H1 (cell line): ENCODE measurements at regions not wholly inside any gene's neighbourhood (a gene's known extent, or its start where the extent isn't known, plus 50 kb on each side); places are given as distances from the start of the nearest gene placed in this dataset.

ENCODE experiments used
- CTCF ChIA-PET: fragments of 300-600 bp; sonication (Branson Sonifier 250); formaldehyde crosslinking; loops from one replicate; lab custom pipeline; 2021; ENCODE audit not compliant: partially characterized antibody; lab: Charles Lee
- POLR2A ChIA-PET: fragments of 300-600 bp; sonication (Branson Sonifier 250); formaldehyde crosslinking; loops from one replicate; lab custom pipeline; 2021; ENCODE audit warnings: inconsistent platforms; ENCODE audit not compliant: partially characterized antibody; lab: Charles Lee
- DNase-seq, 2 experiments: peaks; one replicate each; pipeline versions ENCODE4 v3.0.0 to v3.0.0-alpha.2; 2010 to 2022; ENCODE audit warnings: low spot score in 2 of 2, low read depth in 1 of 2, mixed read lengths in 1 of 2
- FAIRE-seq: peaks from 2 replicates; lab custom pipeline; 2011; peaks lifted over from hg19 to GRCh38; lab: Jason Lieb, UNC
- H2AFZ ChIP-seq: 2 replicates; pipeline ENCODE4 v1.8.1; 2012; ENCODE audit warnings: low read length, inconsistent platforms
- H2AK5ac ChIP-seq: 2 replicates; pipeline ENCODE4 v1.6.1; 2013; ENCODE audit warnings: low read depth, low read length
- H2BK120ac ChIP-seq: replicated peaks from 2 replicates; pipeline ENCODE3; 2013; ENCODE audit warnings: low read depth, low read length, inconsistent platforms
- H2BK12ac ChIP-seq: 2 replicates; pipeline ENCODE4 v1.6.1; 2013; ENCODE audit warnings: low read depth, low read length
- H2BK15ac ChIP-seq: 2 replicates; pipeline ENCODE4 v1.6.1; 2013; ENCODE audit warnings: low read length
- H2BK20ac ChIP-seq: 2 replicates; pipeline ENCODE4 v1.6.1; 2013; ENCODE audit warnings: low read length
- H2BK5ac ChIP-seq: 2 replicates; pipeline ENCODE4 v1.6.1; 2013; ENCODE audit warnings: low read depth, low read length
- H3K14ac ChIP-seq: 2 replicates; pipeline ENCODE4 v1.6.1; 2013; ENCODE audit warnings: inconsistent platforms; ENCODE audit not compliant: insufficient read length
- H3K18ac ChIP-seq: 2 replicates; pipeline ENCODE4 v1.6.1; 2013; ENCODE audit warnings: low read length; ENCODE audit errors: extremely low read depth
- H3K23ac ChIP-seq: 2 replicates; pipeline ENCODE4 v1.6.1; 2013; ENCODE audit warnings: inconsistent platforms; ENCODE audit not compliant: insufficient read length
- H3K23me2 ChIP-seq: 2 replicates; pipeline ENCODE4 v1.6.1; 2013; ENCODE audit warnings: low read depth, low read length
- H3K27ac ChIP-seq: 2 replicates; pipeline ENCODE4 v1.6.1; 2011; ENCODE audit warnings: low read depth, low read length, inconsistent platforms
- H3K27me3 ChIP-seq, 4 experiments: replicated peaks in 1 of 4; 1 replicate in 1 of 4; 2 replicates in 3 of 4; pipeline versions ENCODE4 v1.6.1 to v1.8.1; 2011 to 2013; ENCODE audit warnings: low read length in 3 of 4, mild to moderate bottlenecking in 3 of 4, inconsistent platforms in 2 of 4, mixed read lengths in 2 of 4, moderate library complexity in 1 of 4; ENCODE audit not compliant: control insufficient read depth in 3 of 4, insufficient read depth in 3 of 4; ENCODE audit errors: extremely low read depth in 1 of 4
- H3K36me3 ChIP-seq, 4 experiments: 2 replicates each; pipeline versions ENCODE4 v1.6.1 to v1.8.1; 2011 to 2013; ENCODE audit warnings: mild to moderate bottlenecking in 4 of 4, low read length in 3 of 4, moderate library complexity in 2 of 4, control low read depth in 1 of 4, inconsistent platforms in 1 of 4; ENCODE audit not compliant: insufficient read depth in 4 of 4, control insufficient read depth in 2 of 4
- H3K4ac ChIP-seq: replicated peaks from 2 replicates; pipeline ENCODE3; 2013; ENCODE audit warnings: low read length, low read depth, mixed read lengths, inconsistent platforms; ENCODE audit not compliant: insufficient read length
- H3K4me1 ChIP-seq, 4 experiments: replicated peaks in 1 of 4; 1 replicate in 1 of 4; 2 replicates in 3 of 4; pipeline versions ENCODE4 v1.6.1 to v1.8.1; 2011 to 2013; ENCODE audit warnings: low read length in 3 of 4, inconsistent platforms in 2 of 4, mixed read lengths in 1 of 4; ENCODE audit not compliant: insufficient read depth in 4 of 4, control insufficient read depth in 3 of 4
- H3K4me2 ChIP-seq, 2 experiments: 2 replicates each; pipeline versions ENCODE4 v1.6.1 to v1.8.1; 2011 to 2013; ENCODE audit warnings: low read depth in 2 of 2, low read length in 2 of 2, control low read depth in 1 of 2, inconsistent platforms in 1 of 2, mild to moderate bottlenecking in 1 of 2; ENCODE audit not compliant: insufficient read depth in 1 of 2
- H3K4me3 ChIP-seq, 4 experiments: fragments of 200-600, 300-600 bp in 1 of 4; sonication (generic), shearing (Covaris generic), sonication (Bioruptor Twin) in 1 of 4; 2 replicates each; pipeline versions ENCODE4 v1.5.1 to v1.8.1; 2011 to 2016; ENCODE audit warnings: low read length in 4 of 4, low read depth in 3 of 4, control low read depth in 2 of 4, inconsistent platforms in 2 of 4, mild to moderate bottlenecking in 2 of 4, mixed read lengths in 1 of 4, moderate library complexity in 1 of 4; ENCODE audit not compliant: insufficient read depth in 2 of 4; ENCODE audit errors: extremely low read depth in 1 of 4
- H3K56ac ChIP-seq: replicated peaks from 2 replicates; pipeline ENCODE3; 2013; ENCODE audit warnings: low read depth, mild to moderate bottlenecking, mixed read lengths, low read length, inconsistent platforms; ENCODE audit not compliant: insufficient read length
- H3K79me1 ChIP-seq: 2 replicates; pipeline ENCODE4 v1.6.1; 2013; ENCODE audit warnings: low read depth, low read length, control low read depth
- H3K79me2 ChIP-seq, 2 experiments: 2 replicates each; pipeline versions ENCODE4 v1.6.1 to v1.8.1; 2012 to 2013; ENCODE audit warnings: low read length in 2 of 2, mild to moderate bottlenecking in 2 of 2, inconsistent platforms in 1 of 2; ENCODE audit not compliant: insufficient read depth in 2 of 2, control insufficient read depth in 1 of 2
- H3K9ac ChIP-seq, 4 experiments: replicated peaks in 1 of 4; 1 replicate in 1 of 4; 2 replicates in 3 of 4; pipeline versions ENCODE4 v1.6.1 to v1.8.1; 2011 to 2013; ENCODE audit warnings: low read depth in 3 of 4, low read length in 3 of 4, control low read depth in 2 of 4, mild to moderate bottlenecking in 2 of 4, moderate library complexity in 2 of 4, inconsistent platforms in 1 of 4; ENCODE audit errors: extremely low read depth in 1 of 4
- H3K9me3 ChIP-seq, 2 experiments: 2 replicates each; pipeline versions ENCODE4 v1.6.1 to v1.8.1; 2012 to 2013; ENCODE audit warnings: mild to moderate bottlenecking in 2 of 2, moderate library complexity in 2 of 2, control low read depth in 1 of 2, inconsistent platforms in 1 of 2, low read depth in 1 of 2, low read length in 1 of 2, mixed read lengths in 1 of 2; ENCODE audit not compliant: insufficient read depth in 2 of 2
- H4K20me1 ChIP-seq, 2 experiments: replicated peaks in 1 of 2; 2 replicates each; pipeline versions ENCODE3 to v1.8.1; 2011 to 2013; ENCODE audit warnings: inconsistent platforms in 2 of 2, low read length in 2 of 2, mild to moderate bottlenecking in 1 of 2; ENCODE audit not compliant: insufficient read depth in 2 of 2, control insufficient read depth in 1 of 2
- H4K5ac ChIP-seq: 2 replicates; pipeline ENCODE4 v1.6.1; 2013; ENCODE audit warnings: low read length, low read depth, mixed read lengths, inconsistent platforms; ENCODE audit not compliant: insufficient read length
- H4K8ac ChIP-seq: 2 replicates; pipeline ENCODE4 v1.8.0; 2013; ENCODE audit warnings: mild to moderate bottlenecking, moderate library complexity, low read length, inconsistent platforms; ENCODE audit not compliant: insufficient read depth; ENCODE audit errors: extremely low read depth
- H4K91ac ChIP-seq: replicated peaks from 2 replicates; pipeline ENCODE3; 2013; ENCODE audit warnings: low read length, mixed read lengths, inconsistent platforms; ENCODE audit not compliant: insufficient read length
- CBX8 ChIP-seq: fragments of 300-800, 300-1000 bp; sonication (generic); IDR thresholded peaks from 2 replicates; pipeline ENCODE4 v1.7.1; 2016; ENCODE audit warnings: low read depth, low read length, borderline replicate concordance
- CEBPB ChIP-seq: IDR thresholded peaks from 2 replicates; pipeline ENCODE4 v1.6.1; 2012; ENCODE audit warnings: low read depth, low read length
- EZH2 ChIP-seq: fragments of 200-600 bp; sonication (generic); IDR thresholded peaks from 2 replicates; pipeline ENCODE4 v1.7.1; 2012; ENCODE audit warnings: low read depth, mild to moderate bottlenecking, moderate library complexity, low read length, inconsistent platforms; ENCODE audit not compliant: severe bottlenecking
- FOSL1 ChIP-seq: IDR thresholded peaks from 2 replicates; pipeline ENCODE4 v1.6.1; 2011; ENCODE audit warnings: mild to moderate bottlenecking, low read depth, low read length, moderate library complexity; ENCODE audit not compliant: insufficient read depth
- HDAC2 ChIP-seq, 2 experiments: fragments of 300-600 bp in 1 of 2; sonication (generic) in 1 of 2; IDR thresholded peaks; 2 replicates each; pipeline ENCODE4 v1.6.1; 2011 to 2012; ENCODE audit warnings: low read depth in 2 of 2, low read length in 2 of 2, mild to moderate bottlenecking in 2 of 2, moderate library complexity in 2 of 2, borderline replicate concordance in 1 of 2, inconsistent platforms in 1 of 2
- JUND ChIP-seq: IDR thresholded peaks from 2 replicates; pipeline ENCODE4 v1.6.1; 2011; ENCODE audit warnings: mild to moderate bottlenecking, improper control_type of control experiment, low read length
- KDM1A ChIP-seq: fragments of 200-600, 300-600 bp; sonication (generic); IDR thresholded peaks from 2 replicates; pipeline ENCODE4 v1.7.1; 2016; ENCODE audit warnings: mild to moderate bottlenecking, low read length, borderline replicate concordance
- KDM5A ChIP-seq: fragments of 200-600 bp; IDR thresholded peaks from 2 replicates; pipeline ENCODE4 v1.7.1; 2012; ENCODE audit warnings: mild to moderate bottlenecking, low read length, inconsistent platforms, mixed read lengths
- PHF8 ChIP-seq: fragments of 200-600 bp; sonication (generic); conservative IDR thresholded peaks from 2 replicates; pipeline ENCODE4 v1.7.1; 2012; ENCODE audit warnings: low read depth, mild to moderate bottlenecking, inconsistent platforms, low read length, moderate library complexity
- POLR2A ChIP-seq, 2 experiments: IDR thresholded peaks; 1 replicate in 1 of 2; 2 replicates in 1 of 2; pipeline ENCODE4 v1.6.1; 2011; ENCODE audit warnings: low read depth in 2 of 2, low read length in 2 of 2, mild to moderate bottlenecking in 2 of 2; ENCODE audit errors: control extremely low read depth in 1 of 2
- RAD21 ChIP-seq, 2 experiments: IDR thresholded peaks in 1 of 2; conservative IDR thresholded peaks in 1 of 2; 2 replicates each; pipeline ENCODE4 v1.6.1; 2011; ENCODE audit warnings: low read depth in 2 of 2, low read length in 2 of 2, improper control_type of control experiment in 1 of 2, inconsistent platforms in 1 of 2, mild to moderate bottlenecking in 1 of 2, moderate library complexity in 1 of 2
- RNF2 ChIP-seq: fragments of 200-900, 300-1000 bp; sonication (generic); IDR thresholded peaks from 2 replicates; pipeline ENCODE4 v1.7.1; 2016; ENCODE audit warnings: borderline replicate concordance, low read depth, mild to moderate bottlenecking, antibody characterized with exemption, low read length; ENCODE audit not compliant: poor library complexity, severe bottlenecking; ENCODE audit errors: missing control alignments
- SP1 ChIP-seq: IDR thresholded peaks from 2 replicates; pipeline ENCODE4 v1.6.1; 2011; ENCODE audit warnings: low read depth, low read length
- SRF ChIP-seq: IDR thresholded peaks from 2 replicates; pipeline ENCODE4 v1.6.1; 2011; ENCODE audit warnings: mild to moderate bottlenecking, low read depth, low read length, moderate library complexity
- WGBS, 2 experiments: shearing (Covaris generic) in 1 of 2; methylation state at CpG; one replicate each; pipeline versions ENCODE4 v1.1.6 to v1.1.7; 2013 to 2015; ENCODE audit warnings: low lambda C conversion rate in 2 of 2, mixed read lengths in 2 of 2, inconsistent platforms in 1 of 2, low coverage in 1 of 2, missing lambda C conversion rate in 1 of 2; ENCODE audit not compliant: insufficient replicate concordance in 2 of 2, insufficient coverage in 1 of 2, insufficient read length in 1 of 2; ENCODE audit errors: extremely low coverage in 1 of 2, missing lambda C conversion rate in 1 of 2; 5-methylcytosine and 5-hydroxymethylcytosine counted together

DNA sequence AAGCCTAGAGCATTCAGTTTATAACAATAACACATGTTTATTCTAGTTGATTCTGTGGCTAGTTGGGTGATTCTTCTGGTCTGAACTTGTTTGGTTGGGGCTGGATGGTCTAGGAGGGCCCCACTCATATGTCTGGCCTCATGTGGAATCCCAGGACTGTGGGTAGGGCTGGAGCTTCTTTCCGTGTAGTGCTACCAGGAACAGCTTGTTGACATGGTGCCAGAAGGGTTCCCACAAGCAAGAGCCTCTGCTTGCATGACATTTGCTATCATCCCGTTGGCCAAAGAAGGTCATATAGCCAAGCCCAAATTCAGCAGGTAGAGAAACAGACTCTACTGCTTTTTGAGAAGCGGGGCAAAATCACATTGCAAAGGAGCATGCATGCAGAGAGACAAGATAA is 67.6 kb upstream of the PPP2R5A start:
- H3K36me3 ChIP-seq = no peaks in the 10 kb centered on the region
- no peaks in the 10 kb centered on the region for H3K79me2 ChIP-seq
- H4K5ac ChIP-seq = no peak overlapping the region
- H3K56ac ChIP-seq = no peak overlapping the region
- DNase-seq (no peak), FAIRE-seq (no peak)
- H3K9me3 ChIP-seq = no peaks in the 10 kb centered on the region
- no peak overlapping the region for H2BK15ac ChIP-seq
- H4K8ac ChIP-seq = no peak overlapping the region
- no peak overlapping the region for H3K23ac ChIP-seq
- peaks cover 0 to 10% (median under 1%) of the 10 kb centered on the region in 4 experiments; a peak in 1 of 7 replicates for H3K4me1 ChIP-seq
- 87% methylated on average over 3 of the region's 3 CpGs; no CpG with 5 or more reads in 1 of the 2 experiments for WGBS, 2 experiments
- H3K14ac ChIP-seq = no peak overlapping the region
- H2AFZ ChIP-seq = no peak overlapping the region
- H3K4me3 ChIP-seq = no peak overlapping the region
- H2BK120ac ChIP-seq = no peak overlapping the region
- no peak overlapping the region for H2BK20ac ChIP-seq
- no peak overlapping the region for H2AK5ac ChIP-seq
- H3K23me2 ChIP-seq = no peaks in the 10 kb centered on the region
- H4K91ac ChIP-seq = no peak overlapping the region
- no peaks in the 10 kb centered on the region for H3K27me3 ChIP-seq
- H3K9ac ChIP-seq = no peak overlapping the region
- POLR2A ChIA-PET = no interaction called here
- H3K4me2 ChIP-seq = no peak overlapping the region
- H2BK12ac ChIP-seq = no peak overlapping the region
- no peak overlapping the region for H3K4ac ChIP-seq
- H4K20me1 ChIP-seq = no peaks in the 10 kb centered on the region
- no peak overlapping the region for H3K18ac ChIP-seq
- no peaks in the 10 kb centered on the region for H3K79me1 ChIP-seq
- H2BK5ac ChIP-seq = no peak overlapping the region
- H3K27ac ChIP-seq = no peak overlapping the region
- CTCF ChIA-PET = interaction anchor here (1.0 kb wide), 1 partner anchor 210 kb away, joined by 3 read pairs; no protein-coding TSS in a partner anchor
- no peak for TF ChIP-seq RNF2
- TF ChIP-seq JUND = no peak
- no peak for TF ChIP-seq SP1
- TF ChIP-seq SRF = no peak
- no peak for TF ChIP-seq PHF8
- TF ChIP-seq CBX8 = no peak
- TF ChIP-seq HDAC2 (IDR thresholded peaks at IDR 0.05; ENCODE audit: borderline replicate concordance in 1 of 2, low read depth in 2 of 2, low read length in 2 of 2) = no peak
- TF ChIP-seq KDM1A = no peak
- no peak for TF ChIP-seq FOSL1
- no peak for TF ChIP-seq POLR2A (IDR thresholded peaks at IDR 0.05; ENCODE audit: control extremely low read depth in 1 of 2, low read depth in 2 of 2, low read length in 2 of 2)
- TF ChIP-seq EZH2 = no peak
- TF ChIP-seq CEBPB = no peak
- no peak for TF ChIP-seq KDM5A
- TF ChIP-seq RAD21 (IDR thresholded peaks at IDR 0.05 in 1 of 2, conservative IDR thresholded peaks at IDR 0.05 in 1 of 2; ENCODE audit: low read depth in 2 of 2, low read length in 2 of 2) = no peak
